GM13977 (cell line): ENCODE measurements at regions not wholly inside any gene's neighbourhood (a gene's known extent, or its start where the extent isn't known, plus 50 kb on each side); places are given as distances from the start of the nearest gene placed in this dataset.

ENCODE experiments used
- DNase-seq: peaks from one replicate; pipeline ENCODE4 v3.0.0; 2012; ENCODE audit warnings: low spot score
- in situ Hi-C: fragments of 300-500 bp; cut with MboI; formaldehyde crosslinking; loops from one replicate; pipeline ENCODE4 v1.12.0; 2022; ENCODE audit warnings: low sequenced_read_pairs, low pct_unique_long_range_greater_than_20kb, mixed read lengths, inconsistent platforms; ENCODE audit not compliant: unreplicated experiment
- TF ChIP-seq, protein P1 (sequence below): IDR thresholded peaks from 2 replicates; pipeline ENCODE4 v1.5.1; 2012; ENCODE audit warnings: mild to moderate bottlenecking, control low read depth; ENCODE audit not compliant: insufficient read depth; ENCODE audit errors: extremely low read depth, missing control alignments

DNA sequence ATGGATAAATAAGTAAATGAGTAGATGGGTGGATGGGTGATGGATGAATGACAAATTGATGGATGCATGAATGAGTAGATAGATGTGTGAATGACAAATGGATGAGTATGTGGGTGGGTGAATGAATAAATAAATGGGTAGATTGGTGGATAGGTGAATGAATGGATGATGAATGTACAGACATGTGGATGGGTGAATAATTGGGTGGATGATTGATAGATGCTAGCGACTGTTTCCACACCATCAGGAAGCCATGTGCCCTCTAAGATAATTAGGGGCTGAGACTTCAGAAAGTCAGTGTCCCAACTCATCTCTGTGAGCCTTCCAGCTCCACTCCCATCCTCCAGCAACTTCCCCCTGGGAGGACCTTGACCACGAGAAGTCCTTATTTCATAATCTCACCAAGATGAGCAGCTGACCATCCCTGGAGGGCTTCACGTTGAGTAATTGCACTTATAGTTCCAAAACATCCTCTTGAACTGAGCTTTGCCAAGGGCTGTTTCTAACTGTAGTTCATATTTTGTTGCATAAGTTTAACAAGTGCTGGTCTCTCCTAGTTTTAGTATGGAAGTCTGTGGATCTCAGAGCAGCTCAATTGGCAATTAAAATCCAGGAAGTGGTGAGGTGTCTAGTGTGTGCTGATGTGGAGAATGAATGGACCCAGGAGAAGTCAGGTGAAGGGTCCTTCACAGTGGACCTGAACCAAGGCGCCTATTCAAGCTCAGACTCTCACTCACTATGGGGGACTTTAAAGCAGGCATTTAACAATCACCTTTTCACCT lies 295.7 kb downstream of the ADGRD1 start:
- DNase-seq, result no peak
- TF ChIP-seq, protein P1, sequence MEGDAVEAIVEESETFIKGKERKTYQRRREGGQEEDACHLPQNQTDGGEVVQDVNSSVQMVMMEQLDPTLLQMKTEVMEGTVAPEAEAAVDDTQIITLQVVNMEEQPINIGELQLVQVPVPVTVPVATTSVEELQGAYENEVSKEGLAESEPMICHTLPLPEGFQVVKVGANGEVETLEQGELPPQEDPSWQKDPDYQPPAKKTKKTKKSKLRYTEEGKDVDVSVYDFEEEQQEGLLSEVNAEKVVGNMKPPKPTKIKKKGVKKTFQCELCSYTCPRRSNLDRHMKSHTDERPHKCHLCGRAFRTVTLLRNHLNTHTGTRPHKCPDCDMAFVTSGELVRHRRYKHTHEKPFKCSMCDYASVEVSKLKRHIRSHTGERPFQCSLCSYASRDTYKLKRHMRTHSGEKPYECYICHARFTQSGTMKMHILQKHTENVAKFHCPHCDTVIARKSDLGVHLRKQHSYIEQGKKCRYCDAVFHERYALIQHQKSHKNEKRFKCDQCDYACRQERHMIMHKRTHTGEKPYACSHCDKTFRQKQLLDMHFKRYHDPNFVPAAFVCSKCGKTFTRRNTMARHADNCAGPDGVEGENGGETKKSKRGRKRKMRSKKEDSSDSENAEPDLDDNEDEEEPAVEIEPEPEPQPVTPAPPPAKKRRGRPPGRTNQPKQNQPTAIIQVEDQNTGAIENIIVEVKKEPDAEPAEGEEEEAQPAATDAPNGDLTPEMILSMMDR, result no peak
- in situ Hi-C loops, result no loop called here

DNA sequence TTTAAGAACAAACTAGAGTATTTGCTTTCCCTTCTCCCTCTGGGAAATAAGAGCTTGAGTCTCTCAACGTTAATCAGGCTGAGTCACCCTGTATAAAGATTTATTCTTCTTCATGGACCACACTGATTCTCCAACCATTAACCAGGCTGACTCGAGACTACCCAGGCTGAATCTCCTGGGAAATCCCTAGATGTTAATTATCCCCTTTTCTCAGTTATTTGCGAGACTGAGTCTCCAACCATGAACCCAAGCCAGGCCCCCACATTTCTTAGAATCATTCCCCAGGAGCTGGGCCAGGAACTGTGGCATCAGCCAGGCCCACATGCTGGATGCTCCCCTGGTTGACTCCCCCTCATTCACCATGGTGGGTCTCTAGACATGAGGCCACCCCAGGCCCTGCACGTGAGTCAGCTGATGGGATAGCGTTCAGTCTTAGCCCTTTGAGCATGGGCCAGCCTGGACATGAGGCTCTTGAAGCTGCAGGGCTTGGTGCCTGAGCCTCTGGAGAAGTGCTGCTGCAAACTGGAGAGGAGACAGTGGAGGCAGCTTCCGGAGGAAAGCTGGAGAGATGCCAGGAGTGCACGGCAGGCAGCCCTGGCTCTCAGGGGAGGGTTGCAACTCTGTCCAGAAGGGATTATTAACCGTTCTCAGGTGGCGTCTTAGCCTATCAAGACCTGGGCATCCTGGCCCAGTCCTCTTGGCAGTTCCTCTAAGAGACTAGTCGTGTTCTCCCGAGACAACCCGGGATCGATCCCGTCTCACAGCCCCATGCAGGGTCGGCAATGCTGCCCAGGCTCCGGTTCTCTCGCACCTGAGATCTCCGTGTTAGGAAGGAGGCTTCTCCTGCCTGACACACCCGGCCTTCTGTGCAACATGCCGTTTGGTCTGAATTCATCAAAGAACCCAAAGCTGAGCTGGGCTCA lies 296.6 kb downstream of the ADGRD1 start:
- DNase-seq, result no peak
- TF ChIP-seq, protein P1, result no peak
- in situ Hi-C loops, result no loop called here

DNA sequence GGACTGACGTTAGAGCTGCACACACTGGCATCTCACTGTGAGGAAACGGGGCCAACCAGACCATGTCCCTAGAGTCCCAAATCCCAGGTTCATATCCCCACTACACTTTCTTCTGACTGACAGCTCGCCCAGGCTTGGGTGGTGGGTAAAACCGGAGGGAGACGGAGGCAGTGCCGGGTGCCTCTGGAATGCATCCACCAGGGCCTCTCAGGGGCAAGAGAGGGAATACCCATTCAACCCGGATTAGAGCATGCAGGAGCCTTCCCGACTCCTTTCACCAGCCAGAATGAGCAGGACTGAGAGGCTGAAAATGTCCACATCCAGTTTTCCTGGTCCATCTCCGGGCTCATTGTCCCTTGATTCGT lies 297.2 kb downstream of the ADGRD1 start:
- in situ Hi-C loops, result no loop called here
- TF ChIP-seq, protein P1, result no peak

DNA sequence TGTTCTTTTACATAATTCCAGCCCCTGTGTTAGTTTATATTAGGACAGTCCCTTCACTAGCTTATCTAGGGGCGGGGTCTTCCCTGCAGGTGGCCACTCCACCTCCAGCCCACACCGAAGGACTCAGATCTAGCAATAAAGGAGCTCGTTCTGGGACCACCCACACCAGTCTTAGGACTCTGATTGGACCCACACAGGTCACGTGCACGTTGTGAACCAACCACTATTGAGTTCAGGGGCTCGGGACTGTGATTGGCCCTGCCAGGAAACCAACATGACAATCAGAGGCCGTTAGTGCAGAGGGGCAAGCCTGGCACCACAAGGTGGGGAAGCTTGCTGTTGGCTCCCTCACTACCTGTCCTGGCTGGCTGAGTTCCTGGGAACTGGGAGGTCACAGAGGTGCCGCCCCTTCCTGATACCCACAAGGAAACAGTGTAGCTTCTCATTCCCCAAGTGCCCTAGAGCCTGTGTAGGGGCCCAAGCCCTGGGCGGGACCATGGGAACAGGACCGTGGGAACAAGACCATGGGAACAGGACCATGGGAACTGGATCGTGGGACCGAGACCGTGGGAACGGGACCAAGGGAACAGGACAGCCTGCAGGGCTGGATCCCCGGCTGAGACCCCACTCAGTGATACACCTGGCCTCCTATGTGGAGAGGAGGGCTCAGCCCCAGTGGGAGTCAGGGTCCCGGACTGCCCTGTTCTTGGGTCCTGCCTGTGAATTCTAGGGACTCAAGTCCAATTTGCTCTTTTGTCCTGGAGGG lies 297.8 kb downstream of the ADGRD1 start:
- in situ Hi-C loops, result no loop called here
- DNase-seq, result no peak
- TF ChIP-seq, protein P1, result no peak

More for the DNA sequence above, 297.2 kb downstream of the ADGRD1 start:
- no peak for DNase-seq

DNA sequence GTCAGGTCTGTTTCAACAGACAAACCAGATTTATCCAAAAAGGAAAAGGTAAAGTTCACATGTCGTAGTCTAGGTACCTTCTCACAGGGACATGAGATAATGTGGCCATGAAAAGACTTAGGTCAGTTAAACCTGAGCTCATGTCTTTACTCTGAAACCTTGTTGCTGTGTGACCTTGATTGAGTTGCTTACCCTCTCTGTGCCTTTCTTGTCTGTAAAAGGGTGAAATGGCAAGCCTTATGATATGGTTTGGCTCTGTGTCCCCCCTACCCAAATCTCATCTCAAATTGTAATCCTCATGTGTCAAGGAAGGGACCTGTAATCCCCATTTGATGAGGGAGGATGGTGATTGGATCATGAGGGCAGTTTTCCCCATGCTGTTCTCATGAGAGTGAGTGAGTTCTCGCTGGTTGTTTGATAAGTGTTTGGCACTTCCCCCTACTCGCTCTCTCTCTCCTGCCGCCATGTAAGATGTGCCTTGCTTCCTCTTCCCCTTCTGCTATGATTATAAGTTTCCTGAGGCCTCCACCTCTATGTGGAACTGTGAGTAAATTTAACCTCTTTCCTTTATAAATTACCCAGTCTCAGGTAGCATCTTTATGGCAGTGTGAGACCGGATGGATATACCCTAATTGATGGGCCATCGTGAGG lies 299.8 kb downstream of the ADGRD1 start:
- no peak for DNase-seq
- TF ChIP-seq, protein P1, result no peak
- in situ Hi-C loops, result no loop called here

DNA sequence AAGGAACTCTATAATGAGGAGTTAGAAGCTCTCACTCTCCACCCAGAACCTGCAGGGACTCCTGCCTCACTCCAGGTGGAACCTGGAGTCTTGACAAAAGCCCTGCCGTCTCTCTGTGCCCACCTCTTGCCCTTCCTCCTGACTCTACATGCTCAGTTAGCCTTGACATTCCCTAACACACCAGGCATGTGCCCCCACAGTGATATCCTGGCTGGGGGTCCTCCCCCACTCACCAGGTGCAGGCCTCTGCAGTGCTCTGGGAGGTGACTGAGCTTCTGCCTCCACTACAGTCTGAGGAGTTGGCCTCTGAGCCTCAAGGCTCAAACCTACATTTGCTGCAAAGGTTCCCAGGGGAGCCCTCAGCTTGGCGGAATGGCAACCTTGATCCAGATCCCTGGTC lies 300.7 kb downstream of the ADGRD1 start:
- in situ Hi-C loops, result no loop called here
- no peak for DNase-seq
- TF ChIP-seq, protein P1, result no peak
